B cell (primary cell): ENCODE measurements at regions not wholly inside any gene's neighbourhood (a gene's known extent, or its start where the extent isn't known, plus 50 kb on each side); places are given as distances from the start of the nearest gene placed in this dataset.
"Not testable (repeated sequence)": the region's sequence is repeated elsewhere in the genome, so short reads cannot be mapped to it uniquely, and the experiment has no call there.

Source experiments
- EZH2 ChIP-seq: IDR thresholded peaks from 2 replicates; pipeline ENCODE4 v1.6.1; 2012; ENCODE audit warnings: borderline replicate concordance, low read depth, mild to moderate bottlenecking, moderate library complexity, low read length; ENCODE audit not compliant: insufficient read depth, poor library complexity, severe bottlenecking
- TF ChIP-seq, protein P1 (sequence below): fragments of 200-600 bp; IDR thresholded peaks from one replicate; pipeline ENCODE4 v1.8.0; 2022; ENCODE audit warnings: antibody characterized with exemption, mild to moderate bottlenecking

DNA sequence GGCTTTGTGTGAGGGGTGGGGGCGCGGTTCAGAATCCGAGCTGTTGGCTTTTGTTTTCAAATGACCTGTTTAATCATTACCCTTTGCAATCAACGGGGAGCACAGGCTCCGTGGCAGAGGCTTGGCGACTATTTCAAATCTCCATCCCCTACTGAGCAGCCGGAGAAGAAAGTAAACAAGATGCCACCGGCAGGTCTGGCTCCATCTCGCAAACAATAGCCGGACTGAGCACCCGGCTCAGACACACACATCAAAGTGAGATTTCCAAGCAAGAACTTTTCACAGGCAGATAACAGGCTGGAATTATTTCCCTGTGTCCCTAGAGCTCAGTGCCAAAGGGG, 143.4 kb downstream of the GTF2IRD2B start:
- TF ChIP-seq EZH2, result not testable (repeated sequence)
- TF ChIP-seq, protein P1, sequence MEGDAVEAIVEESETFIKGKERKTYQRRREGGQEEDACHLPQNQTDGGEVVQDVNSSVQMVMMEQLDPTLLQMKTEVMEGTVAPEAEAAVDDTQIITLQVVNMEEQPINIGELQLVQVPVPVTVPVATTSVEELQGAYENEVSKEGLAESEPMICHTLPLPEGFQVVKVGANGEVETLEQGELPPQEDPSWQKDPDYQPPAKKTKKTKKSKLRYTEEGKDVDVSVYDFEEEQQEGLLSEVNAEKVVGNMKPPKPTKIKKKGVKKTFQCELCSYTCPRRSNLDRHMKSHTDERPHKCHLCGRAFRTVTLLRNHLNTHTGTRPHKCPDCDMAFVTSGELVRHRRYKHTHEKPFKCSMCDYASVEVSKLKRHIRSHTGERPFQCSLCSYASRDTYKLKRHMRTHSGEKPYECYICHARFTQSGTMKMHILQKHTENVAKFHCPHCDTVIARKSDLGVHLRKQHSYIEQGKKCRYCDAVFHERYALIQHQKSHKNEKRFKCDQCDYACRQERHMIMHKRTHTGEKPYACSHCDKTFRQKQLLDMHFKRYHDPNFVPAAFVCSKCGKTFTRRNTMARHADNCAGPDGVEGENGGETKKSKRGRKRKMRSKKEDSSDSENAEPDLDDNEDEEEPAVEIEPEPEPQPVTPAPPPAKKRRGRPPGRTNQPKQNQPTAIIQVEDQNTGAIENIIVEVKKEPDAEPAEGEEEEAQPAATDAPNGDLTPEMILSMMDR, result not testable (repeated sequence)
